BE2C (cell line): ENCODE measurements at regions not wholly inside any gene's neighbourhood (a gene's known extent, or its start where the extent isn't known, plus 50 kb on each side); places are given as distances from the start of the nearest gene placed in this dataset.

Experiments used
- DNase-seq: peaks from one replicate; pipeline ENCODE4 v3.0.0-alpha.2; 2020
- H3K27me3 ChIP-seq: fragments of 250-450 bp; sonication (Bioruptor Pico); 2 replicates; pipeline ENCODE4 v1.5.1; 2020; ENCODE audit warnings: mild to moderate bottlenecking
- H3K36me3 ChIP-seq: fragments of 250-450 bp; sonication (Bioruptor Pico); 2 replicates; pipeline ENCODE4 v1.5.1; 2020; ENCODE audit warnings: mild to moderate bottlenecking
- H3K4me1 ChIP-seq: fragments of 250-450 bp; sonication (Bioruptor Pico); 2 replicates; pipeline ENCODE4 v1.5.1; 2020
- H3K4me3 ChIP-seq: 2 replicates; pipeline ENCODE4 v1.5.1; 2011; ENCODE audit warnings: low read depth, low read length
- H3K9me3 ChIP-seq: fragments of 250-450 bp; sonication (Bioruptor Pico); 2 replicates; pipeline ENCODE4 v1.5.1; 2020
- CTCF ChIP-seq: IDR thresholded peaks from 2 replicates; pipeline ENCODE4 v1.5.1; 2012; ENCODE audit warnings: mild to moderate bottlenecking, low read depth, low read length

DNA sequence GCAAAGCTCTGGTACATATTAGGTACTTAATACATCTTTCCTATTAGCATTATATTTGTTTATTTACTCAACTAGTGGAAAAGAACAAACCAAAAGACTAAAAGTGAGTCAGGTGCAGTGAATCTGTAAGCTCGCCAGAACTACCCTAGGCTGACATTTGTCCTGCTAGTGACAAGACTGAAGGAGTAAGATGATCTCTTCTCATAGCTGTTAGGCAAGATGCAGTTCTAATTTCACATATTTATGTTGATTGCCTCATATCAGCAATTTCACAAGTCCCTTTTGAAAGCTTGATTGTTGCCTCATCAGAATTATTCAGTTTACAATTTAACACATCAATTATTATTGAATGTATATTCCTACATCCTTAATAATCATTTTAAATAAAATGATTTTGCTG is 293.0 kb upstream of the NAV3 start:
- no peak for TF ChIP-seq CTCF
- H3K27me3 ChIP-seq, result no peaks in the 10 kb centered on the region
- DNase-seq, result no peak
- H3K4me1 ChIP-seq, result no peaks in the 10 kb centered on the region
- H3K36me3 ChIP-seq, result no peaks in the 10 kb centered on the region
- H3K4me3 ChIP-seq, result no peak overlapping the region
- H3K9me3 ChIP-seq, result no peaks in the 10 kb centered on the region

- DNase-seq, result no peak
Measured at GRCh38 chr12:77535734-77536133, 295.0 kb upstream of the NAV3 start.

GRCh38 chr12:77531912-77532311 is 298.8 kb upstream of the NAV3 start:
- H3K27me3 ChIP-seq, result no peaks in the 10 kb centered on the region
- DNase-seq, result no peak
- no peaks in the 10 kb centered on the region for H3K36me3 ChIP-seq
- TF ChIP-seq CTCF, result no peak
- no peaks in the 10 kb centered on the region for H3K4me1 ChIP-seq
- H3K9me3 ChIP-seq, result no peaks in the 10 kb centered on the region
- H3K4me3 ChIP-seq, result no peak overlapping the region

More at GRCh38 chr12:77535734-77536133, 295.0 kb upstream of the NAV3 start:
- H3K36me3 ChIP-seq, result no peaks in the 10 kb centered on the region
- no peak for TF ChIP-seq CTCF
- H3K4me3 ChIP-seq, result no peak overlapping the region
- H3K9me3 ChIP-seq, result no peaks in the 10 kb centered on the region
- no peaks in the 10 kb centered on the region for H3K27me3 ChIP-seq
- H3K4me1 ChIP-seq, result no peaks in the 10 kb centered on the region

GRCh38 chr12:77522247-77522646 is 308.4 kb upstream of the NAV3 start:
- Histone ChIP-seq H3K27me3 (no peaks in the 10 kb centered on the region), H3K4me3 (no peak overlapping the region), H3K36me3 (no peaks in the 10 kb centered on the region), H3K9me3 (no peaks in the 10 kb centered on the region), H3K4me1 (no peaks in the 10 kb centered on the region)
- no peak for TF ChIP-seq CTCF
- DNase-seq, result no peak

- TF ChIP-seq CTCF, result no peak
- DNase-seq, result no peak
- Histone ChIP-seq H3K4me3 (no peak overlapping the region), H3K4me1 (no peaks in the 10 kb centered on the region), H3K36me3 (no peaks in the 10 kb centered on the region), H3K9me3 (no peaks in the 10 kb centered on the region), H3K27me3 (no peaks in the 10 kb centered on the region)
Measured at GRCh38 chr12:77521508-77522115, 309.1 kb upstream of the NAV3 start.

GRCh38 chr12:77514511-77514910 is 316.2 kb upstream of the NAV3 start:
- H3K4me1 ChIP-seq, result no peaks in the 10 kb centered on the region
- no peaks in the 10 kb centered on the region for H3K9me3 ChIP-seq
- H3K27me3 ChIP-seq, result no peaks in the 10 kb centered on the region
- H3K4me3 ChIP-seq, result no peak overlapping the region
- no peak for DNase-seq
- no peaks in the 10 kb centered on the region for H3K36me3 ChIP-seq
- no peak for TF ChIP-seq CTCF
